Parathyroid adenoma (tissue), 2 donors: ENCODE measurements at regions not wholly inside any gene's neighbourhood (a gene's known extent, or its start where the extent isn't known, plus 50 kb on each side); places are given as distances from the start of the nearest gene placed in this dataset.

Source experiments
- H2AFZ ChIP-seq: fragments of 300-600 bp; sonication (generic); one replicate; pipeline ENCODE4 v1.7.0; 2017; ENCODE audit warnings: antibody characterized with exemption, mild to moderate bottlenecking
- H3K27ac ChIP-seq: fragments of 300-600 bp; sonication (generic); one replicate; pipeline ENCODE4 v1.7.0; 2017
- H3K27me3 ChIP-seq: fragments of 300-600 bp; sonication (generic); one replicate; pipeline ENCODE4 v1.7.0; 2017; ENCODE audit warnings: low read length; ENCODE audit not compliant: control insufficient read depth, insufficient read depth
- H3K36me3 ChIP-seq: fragments of 300-600 bp; sonication (generic); one replicate; pipeline ENCODE4 v1.7.0; 2017; ENCODE audit warnings: low read length; ENCODE audit not compliant: control insufficient read depth, insufficient read depth
- H3K4me1 ChIP-seq: fragments of 300-600 bp; sonication (generic); one replicate; pipeline ENCODE4 v1.7.0; 2017; ENCODE audit warnings: control low read depth
- H3K4me2 ChIP-seq: fragments of 300-600 bp; sonication (generic); one replicate; pipeline ENCODE4 v1.7.0; 2017; ENCODE audit warnings: low read length
- H3K4me3 ChIP-seq: fragments of 300-600 bp; sonication (generic); one replicate; pipeline ENCODE4 v1.7.0; 2017; ENCODE audit warnings: low read depth, low read length
- H3K79me2 ChIP-seq: fragments of 300-600 bp; sonication (generic); one replicate; pipeline ENCODE4 v1.7.0; 2017; ENCODE audit warnings: control low read depth
- H3K9ac ChIP-seq: fragments of 300-600 bp; sonication (generic); one replicate; pipeline ENCODE4 v1.7.0; 2017; ENCODE audit warnings: mild to moderate bottlenecking
- H3K9me3 ChIP-seq: fragments of 300-600 bp; sonication (generic); one replicate; pipeline ENCODE4 v1.7.0; 2017; ENCODE audit warnings: low read length; ENCODE audit not compliant: control insufficient read depth
- CTCF ChIP-seq: fragments of 300-600 bp; sonication (generic); IDR thresholded peaks from one replicate; pipeline ENCODE4 v1.7.0; 2017; ENCODE audit warnings: antibody characterized with exemption, mild to moderate bottlenecking
- donor health status: primary hyperparathyroidism.

GRCh38 chr1:114318961-114319360 lies 165.3 kb upstream of the SYT6 start:
- H3K27ac ChIP-seq, result no peak overlapping the region

GRCh38 chr1:114316204-114316603 lies 162.5 kb upstream of the SYT6 start:
- Histone ChIP-seq H3K4me2 (no peak overlapping the region), H3K9me3 (no peaks in the 10 kb centered on the region), H3K9ac (no peak overlapping the region), H3K79me2 (no peaks in the 10 kb centered on the region), H3K27ac (no peak overlapping the region), H3K27me3 (no peaks in the 10 kb centered on the region), H3K4me3 (no peak overlapping the region), H3K36me3 (no peaks in the 10 kb centered on the region), H3K4me1 (no peaks in the 10 kb centered on the region), H2AFZ (no peak overlapping the region)
- no peak for TF ChIP-seq CTCF

More at GRCh38 chr1:114318961-114319360, 165.3 kb upstream of the SYT6 start:
- no peaks in the 10 kb centered on the region for H3K79me2 ChIP-seq
- TF ChIP-seq CTCF, result no peak
- no peaks in the 10 kb centered on the region for H3K4me1 ChIP-seq
- H3K9ac ChIP-seq, result no peak overlapping the region
- no peaks in the 10 kb centered on the region for H3K9me3 ChIP-seq
- H3K4me2 ChIP-seq, result no peak overlapping the region
- H2AFZ ChIP-seq, result no peak overlapping the region
- H3K27me3 ChIP-seq, result no peaks in the 10 kb centered on the region
- H3K36me3 ChIP-seq, result no peaks in the 10 kb centered on the region
- H3K4me3 ChIP-seq, result no peak overlapping the region

GRCh38 chr1:114315631-114316030 lies 162.0 kb upstream of the SYT6 start:
- Histone ChIP-seq H3K9me3 (no peaks in the 10 kb centered on the region), H3K4me2 (no peak overlapping the region), H3K9ac (no peak overlapping the region), H3K36me3 (no peaks in the 10 kb centered on the region), H3K27ac (no peak overlapping the region), H3K79me2 (no peaks in the 10 kb centered on the region), H3K4me3 (no peak overlapping the region), H2AFZ (no peak overlapping the region), H3K27me3 (no peaks in the 10 kb centered on the region), H3K4me1 (no peaks in the 10 kb centered on the region)
- TF ChIP-seq CTCF, result no peak

- Histone ChIP-seq H3K79me2 (no peaks in the 10 kb centered on the region), H3K27ac (no peak overlapping the region), H2AFZ (no peak overlapping the region), H3K36me3 (no peaks in the 10 kb centered on the region), H3K4me1 (no peaks in the 10 kb centered on the region), H3K9ac (no peak overlapping the region), H3K9me3 (no peaks in the 10 kb centered on the region), H3K4me3 (no peak overlapping the region), H3K27me3 (no peaks in the 10 kb centered on the region), H3K4me2 (no peak overlapping the region)
- TF ChIP-seq CTCF, result no peak
Observed at GRCh38 chr1:114314576-114314975, 160.9 kb upstream of the SYT6 start.

GRCh38 chr1:114314098-114314497 lies 160.4 kb upstream of the SYT6 start:
- Histone ChIP-seq H2AFZ (no peak overlapping the region), H3K9me3 (no peaks in the 10 kb centered on the region), H3K4me3 (no peak overlapping the region), H3K4me2 (no peak overlapping the region), H3K27ac (no peak overlapping the region), H3K36me3 (no peaks in the 10 kb centered on the region), H3K9ac (no peak overlapping the region), H3K27me3 (no peaks in the 10 kb centered on the region), H3K4me1 (no peaks in the 10 kb centered on the region), H3K79me2 (no peaks in the 10 kb centered on the region)
- TF ChIP-seq CTCF, result no peak
